AG08396 (cell line): ENCODE measurements at regions not wholly inside any gene's neighbourhood (a gene's known extent, or its start where the extent isn't known, plus 50 kb on each side); places are given as distances from the start of the nearest gene placed in this dataset.

Source experiments
- DNase-seq: peaks from one replicate; pipeline ENCODE4 v3.0.0; 2012; ENCODE audit warnings: low spot score, mixed read lengths

GRCh38 chr2:2717406-2717805 lies 386.3 kb upstream of the MYT1L start:
- DNase-seq, result no peak

- no peak for DNase-seq
Observed at GRCh38 chr2:2716771-2717170, 385.7 kb upstream of the MYT1L start.

- no peak for DNase-seq
Observed at GRCh38 chr2:2715036-2715818, 384.2 kb upstream of the MYT1L start.

- no peak for DNase-seq
Observed at GRCh38 chr2:2714408-2714807, 383.3 kb upstream of the MYT1L start.

GRCh38 chr2:2709431-2709770 lies 378.3 kb upstream of the MYT1L start:
- no peak for DNase-seq

- DNase-seq, result no peak
Observed at GRCh38 chr2:2708575-2709430, 377.7 kb upstream of the MYT1L start.

GRCh38 chr2:2707206-2707991 lies 376.3 kb upstream of the MYT1L start:
- DNase-seq, result no peak

- DNase-seq, result no peak
Observed at GRCh38 chr2:2706306-2706705, 375.2 kb upstream of the MYT1L start.

GRCh38 chr2:2705871-2706270 lies 374.8 kb upstream of the MYT1L start:
- no peak for DNase-seq

GRCh38 chr2:2704428-2705090 lies 373.5 kb upstream of the MYT1L start:
- no peak for DNase-seq

- DNase-seq, result no peak
Observed at GRCh38 chr2:2703762-2704427, 372.8 kb upstream of the MYT1L start.

GRCh38 chr2:2703172-2703571 lies 372.1 kb upstream of the MYT1L start:
- no peak for DNase-seq

- no peak for DNase-seq
Observed at GRCh38 chr2:2702385-2702784, 371.3 kb upstream of the MYT1L start.

- no peak for DNase-seq
Observed at GRCh38 chr2:2701813-2702212, 370.7 kb upstream of the MYT1L start.

GRCh38 chr2:2701176-2701781 lies 370.2 kb upstream of the MYT1L start:
- no peak for DNase-seq

GRCh38 chr2:2699121-2699505 lies 368.0 kb upstream of the MYT1L start:
- no peak for DNase-seq

GRCh38 chr2:2698182-2699120 lies 367.4 kb upstream of the MYT1L start:
- DNase-seq, result no peak

GRCh38 chr2:2696733-2697455 lies 365.8 kb upstream of the MYT1L start:
- DNase-seq, result no peak

- DNase-seq, result no peak
Observed at GRCh38 chr2:2696325-2696724, 365.2 kb upstream of the MYT1L start.
